Activated naive CD8-positive, alpha-beta T cell (primary cell): ENCODE measurements at regions not wholly inside any gene's neighbourhood (a gene's known extent, or its start where the extent isn't known, plus 50 kb on each side); places are given as distances from the start of the nearest gene placed in this dataset.

Experiments
- H3K27ac Mint-ChIP-seq: one replicate; pipeline ENCODE4 v1.8.0; 2021; ENCODE audit warnings: mixed read lengths
- H3K27me3 Mint-ChIP-seq: one replicate; pipeline ENCODE4 v1.8.0; 2021; ENCODE audit warnings: mixed read lengths
- H3K36me3 Mint-ChIP-seq: one replicate; pipeline ENCODE4 v1.8.0; 2021; ENCODE audit warnings: mixed read lengths
- H3K4me1 Mint-ChIP-seq: one replicate; pipeline ENCODE4 v1.8.0; 2021; ENCODE audit warnings: low read depth, mixed read lengths
- H3K4me3 Mint-ChIP-seq: one replicate; pipeline ENCODE4 v1.8.0; 2021; ENCODE audit warnings: mild to moderate bottlenecking, mixed read lengths
- H3K9me3 Mint-ChIP-seq: one replicate; pipeline ENCODE4 v1.8.0; 2021; ENCODE audit warnings: low read depth, mixed read lengths

- no peaks in the 10 kb centered on the region for H3K4me1 Mint-ChIP-seq
- H3K27me3 Mint-ChIP-seq = peaks cover 5% of the 10 kb centered on the region
- H3K9me3 Mint-ChIP-seq = no peaks in the 10 kb centered on the region
- H3K27ac Mint-ChIP-seq = no peak overlapping the region
- H3K36me3 Mint-ChIP-seq = no peaks in the 10 kb centered on the region
- H3K4me3 Mint-ChIP-seq = no peak overlapping the region
Observed at GRCh38 chr2:58919316-58919715, 678.2 kb upstream of the FANCL start.

GRCh38 chr2:58918141-58918540 is 677.0 kb upstream of the FANCL start:
- no peaks in the 10 kb centered on the region for H3K9me3 Mint-ChIP-seq
- no peak overlapping the region for H3K27ac Mint-ChIP-seq
- H3K4me3 Mint-ChIP-seq = no peak overlapping the region
- H3K36me3 Mint-ChIP-seq = no peaks in the 10 kb centered on the region
- H3K4me1 Mint-ChIP-seq = no peaks in the 10 kb centered on the region
- peaks cover 5% of the 10 kb centered on the region for H3K27me3 Mint-ChIP-seq

- Mint-ChIP-seq H3K4me3 (no peak overlapping the region), H3K9me3 (no peaks in the 10 kb centered on the region), H3K27me3 (peaks cover 3% of the 10 kb centered on the region), H3K4me1 (no peaks in the 10 kb centered on the region), H3K36me3 (no peaks in the 10 kb centered on the region), H3K27ac (no peak overlapping the region)
Observed at GRCh38 chr2:58917596-58917995, 676.5 kb upstream of the FANCL start.

GRCh38 chr2:58916063-58916462 is 674.9 kb upstream of the FANCL start:
- Mint-ChIP-seq H3K9me3 (no peaks in the 10 kb centered on the region), H3K36me3 (no peaks in the 10 kb centered on the region), H3K4me1 (no peaks in the 10 kb centered on the region), H3K27ac (no peak overlapping the region), H3K4me3 (no peak overlapping the region), H3K27me3 (no peaks in the 10 kb centered on the region)

- H3K4me1 Mint-ChIP-seq = no peaks in the 10 kb centered on the region
- no peaks in the 10 kb centered on the region for H3K27me3 Mint-ChIP-seq
- H3K9me3 Mint-ChIP-seq = no peaks in the 10 kb centered on the region
Observed at GRCh38 chr2:58914733-58915505, 673.8 kb upstream of the FANCL start.

GRCh38 chr2:58913082-58913726 is 672.1 kb upstream of the FANCL start:
- H3K27me3 Mint-ChIP-seq = no peaks in the 10 kb centered on the region
- H3K4me1 Mint-ChIP-seq = no peaks in the 10 kb centered on the region
- no peaks in the 10 kb centered on the region for H3K36me3 Mint-ChIP-seq
- no peak overlapping the region for H3K27ac Mint-ChIP-seq
- no peak overlapping the region for H3K4me3 Mint-ChIP-seq
- no peaks in the 10 kb centered on the region for H3K9me3 Mint-ChIP-seq

More at GRCh38 chr2:58914733-58915505, 673.8 kb upstream of the FANCL start:
- no peak overlapping the region for H3K27ac Mint-ChIP-seq
- no peak overlapping the region for H3K4me3 Mint-ChIP-seq
- H3K36me3 Mint-ChIP-seq = no peaks in the 10 kb centered on the region

- Mint-ChIP-seq H3K4me3 (no peak overlapping the region), H3K4me1 (no peaks in the 10 kb centered on the region), H3K9me3 (no peaks in the 10 kb centered on the region), H3K36me3 (no peaks in the 10 kb centered on the region), H3K27me3 (no peaks in the 10 kb centered on the region), H3K27ac (no peak overlapping the region)
Observed at GRCh38 chr2:58911877-58912276, 670.8 kb upstream of the FANCL start.

GRCh38 chr2:58908501-58909154 is 667.5 kb upstream of the FANCL start:
- Mint-ChIP-seq H3K4me3 (no peak overlapping the region), H3K9me3 (no peaks in the 10 kb centered on the region), H3K4me1 (no peaks in the 10 kb centered on the region), H3K27ac (no peak overlapping the region), H3K27me3 (no peaks in the 10 kb centered on the region), H3K36me3 (no peaks in the 10 kb centered on the region)

GRCh38 chr2:58907644-58908043 is 666.5 kb upstream of the FANCL start:
- Mint-ChIP-seq H3K36me3 (no peaks in the 10 kb centered on the region), H3K27me3 (no peaks in the 10 kb centered on the region), H3K4me3 (no peak overlapping the region), H3K9me3 (no peaks in the 10 kb centered on the region), H3K27ac (no peak overlapping the region), H3K4me1 (no peaks in the 10 kb centered on the region)

GRCh38 chr2:58906081-58906645 is 665.0 kb upstream of the FANCL start:
- Mint-ChIP-seq H3K36me3 (no peaks in the 10 kb centered on the region), H3K27me3 (no peaks in the 10 kb centered on the region), H3K4me3 (no peak overlapping the region), H3K27ac (no peak overlapping the region), H3K9me3 (no peaks in the 10 kb centered on the region), H3K4me1 (no peaks in the 10 kb centered on the region)

- no peak overlapping the region for H3K4me3 Mint-ChIP-seq
- no peak overlapping the region for H3K27ac Mint-ChIP-seq
- H3K27me3 Mint-ChIP-seq = peaks cover 2% of the 10 kb centered on the region
- H3K4me1 Mint-ChIP-seq = no peaks in the 10 kb centered on the region
- H3K9me3 Mint-ChIP-seq = no peaks in the 10 kb centered on the region
- no peaks in the 10 kb centered on the region for H3K36me3 Mint-ChIP-seq
Observed at GRCh38 chr2:58904095-58904494, 663.0 kb upstream of the FANCL start.

- no peaks in the 10 kb centered on the region for H3K4me1 Mint-ChIP-seq
- peaks cover 2% of the 10 kb centered on the region for H3K27me3 Mint-ChIP-seq
- H3K36me3 Mint-ChIP-seq = no peaks in the 10 kb centered on the region
- no peaks in the 10 kb centered on the region for H3K9me3 Mint-ChIP-seq
- no peak overlapping the region for H3K4me3 Mint-ChIP-seq
- H3K27ac Mint-ChIP-seq = no peak overlapping the region
Observed at GRCh38 chr2:58903427-58903826, 662.3 kb upstream of the FANCL start.

GRCh38 chr2:58900246-58901027 is 659.3 kb upstream of the FANCL start:
- Mint-ChIP-seq H3K4me3 (no peak overlapping the region), H3K9me3 (no peaks in the 10 kb centered on the region), H3K27ac (no peak overlapping the region), H3K27me3 (peaks cover 2% of the 10 kb centered on the region), H3K4me1 (no peaks in the 10 kb centered on the region), H3K36me3 (no peaks in the 10 kb centered on the region)

GRCh38 chr2:58899692-58900091 is 658.6 kb upstream of the FANCL start:
- Mint-ChIP-seq H3K27ac (no peak overlapping the region), H3K36me3 (no peaks in the 10 kb centered on the region)

More at GRCh38 chr2:58899692-58900091, 658.6 kb upstream of the FANCL start:
- H3K4me1 Mint-ChIP-seq = no peaks in the 10 kb centered on the region
- peaks cover 2% of the 10 kb centered on the region for H3K27me3 Mint-ChIP-seq
- H3K4me3 Mint-ChIP-seq = no peak overlapping the region
- no peaks in the 10 kb centered on the region for H3K9me3 Mint-ChIP-seq
